Neuronal stem cell (in vitro differentiated cells): ENCODE measurements at regions not wholly inside any gene's neighbourhood (a gene's known extent, or its start where the extent isn't known, plus 50 kb on each side); places are given as distances from the start of the nearest gene placed in this dataset.
A peak's percentile ranks its signal among the peaks of the same experiment; 100 is the strongest.

Experiments
- DNase-seq: peaks from one replicate; pipeline ENCODE4 v3.0.0-alpha.2; 2013; ENCODE audit warnings: low spot score
- H2AFZ ChIP-seq: one replicate; pipeline ENCODE4 v1.6.1; 2013; ENCODE audit warnings: mild to moderate bottlenecking, low read length, inconsistent platforms
- H2AK5ac ChIP-seq: 2 replicates; pipeline ENCODE4 v1.6.1; 2013; ENCODE audit warnings: low read depth, mild to moderate bottlenecking, inconsistent platforms, low read length, moderate library complexity, mixed read lengths
- H2BK120ac ChIP-seq: 2 replicates; pipeline ENCODE4 v1.6.1; 2013; ENCODE audit warnings: low read depth, mild to moderate bottlenecking, inconsistent platforms, low read length, moderate library complexity, mixed read lengths
- H2BK12ac ChIP-seq: one replicate; pipeline ENCODE4 v1.6.1; 2013; ENCODE audit warnings: low read length, inconsistent platforms
- H2BK15ac ChIP-seq: 2 replicates; pipeline ENCODE4 v1.6.1; 2013; ENCODE audit warnings: mild to moderate bottlenecking, low read length, inconsistent platforms, mixed read lengths
- H2BK5ac ChIP-seq: one replicate; pipeline ENCODE4 v1.6.1; 2013; ENCODE audit warnings: inconsistent platforms, mild to moderate bottlenecking, low read length, moderate library complexity
- H3K14ac ChIP-seq: one replicate; pipeline ENCODE4 v1.6.1; 2013; ENCODE audit warnings: low read length, inconsistent platforms
- H3K18ac ChIP-seq: 2 replicates; pipeline ENCODE4 v1.6.1; 2013; ENCODE audit warnings: low read length, inconsistent platforms
- H3K23ac ChIP-seq: 2 replicates; pipeline ENCODE4 v1.6.1; 2013; ENCODE audit warnings: low read depth, mild to moderate bottlenecking, mixed read lengths, low read length, inconsistent platforms; ENCODE audit not compliant: poor library complexity
- H3K27ac ChIP-seq: replicated peaks from 3 replicates; pipeline ENCODE4 v1.5.1; 2013; ENCODE audit warnings: low read length, inconsistent platforms
- H3K27me3 ChIP-seq, 3 experiments: 2 replicates each; pipeline ENCODE4 v1.6.1; 2013; ENCODE audit warnings: low read length in 3 of 3, mild to moderate bottlenecking in 2 of 3, inconsistent platforms in 1 of 3, low read depth in 1 of 3, mixed read lengths in 1 of 3, moderate library complexity in 1 of 3; ENCODE audit not compliant: control insufficient read depth in 3 of 3, insufficient read depth in 3 of 3
- H3K36me3 ChIP-seq, 2 donors: replicated peaks in 1 of 2; 2 replicates each; pipeline ENCODE4 v1.6.1; 2013; ENCODE audit warnings: low read length in 2 of 2; ENCODE audit not compliant: control insufficient read depth in 2 of 2, insufficient read depth in 2 of 2
- H3K4ac ChIP-seq: 2 replicates; pipeline ENCODE4 v1.6.1; 2013; ENCODE audit warnings: inconsistent platforms, mild to moderate bottlenecking, low read length, moderate library complexity
- H3K4me1 ChIP-seq, 2 donors: 1 replicate in 1 of 2; 2 replicates in 1 of 2; pipeline ENCODE4 v1.6.1; 2013; ENCODE audit warnings: low read length in 2 of 2, low read depth in 1 of 2; ENCODE audit not compliant: control insufficient read depth in 2 of 2, insufficient read depth in 1 of 2
- H3K4me2 ChIP-seq: one replicate; pipeline ENCODE4 v1.6.1; 2013; ENCODE audit warnings: mild to moderate bottlenecking, low read length, inconsistent platforms; ENCODE audit not compliant: insufficient read depth, poor library complexity, severe bottlenecking
- H3K4me3 ChIP-seq, 2 donors: 2 replicates each; pipeline ENCODE4 v1.5.1; 2013; ENCODE audit warnings: low read length in 2 of 2, mild to moderate bottlenecking in 2 of 2, inconsistent platforms in 1 of 2, moderate library complexity in 1 of 2
- H3K79me1 ChIP-seq: one replicate; pipeline ENCODE4 v1.6.1; 2013; ENCODE audit warnings: low read depth, mild to moderate bottlenecking, inconsistent platforms, low read length, moderate library complexity
- H3K9ac ChIP-seq: one replicate; pipeline ENCODE4 v1.6.1; 2013; ENCODE audit warnings: mild to moderate bottlenecking, low read depth, low read length, inconsistent platforms; ENCODE audit not compliant: poor library complexity
- H3K9me3 ChIP-seq, 2 donors: replicated peaks in 1 of 2; 2 replicates each; pipeline versions ENCODE3 to v1.6.1; 2013; ENCODE audit warnings: low read length in 2 of 2, mild to moderate bottlenecking in 2 of 2, inconsistent platforms in 1 of 2, low read depth in 1 of 2, mixed read lengths in 1 of 2, moderate library complexity in 1 of 2; ENCODE audit not compliant: control insufficient read depth in 2 of 2, insufficient read depth in 1 of 2
- H4K8ac ChIP-seq: one replicate; pipeline ENCODE4 v1.6.1; 2013; ENCODE audit warnings: low read depth, mild to moderate bottlenecking, inconsistent platforms, low read length, moderate library complexity
- H4K91ac ChIP-seq: one replicate; pipeline ENCODE4 v1.6.1; 2013; ENCODE audit warnings: low read length, low read depth, mild to moderate bottlenecking, inconsistent platforms; ENCODE audit not compliant: poor library complexity
- WGBS, 2 donors: extraction: QIAGEN DNeasy Blood & Tissue Kit; methylation state at CpG; one replicate each; pipeline ENCODE4 v1.1.7; 2013; ENCODE audit warnings: missing lambda C conversion rate in 2 of 2, mixed read lengths in 1 of 2; ENCODE audit not compliant: insufficient read length in 2 of 2, insufficient replicate concordance in 1 of 2; ENCODE audit errors: extremely low coverage in 2 of 2; 5-methylcytosine and 5-hydroxymethylcytosine counted together

DNA sequence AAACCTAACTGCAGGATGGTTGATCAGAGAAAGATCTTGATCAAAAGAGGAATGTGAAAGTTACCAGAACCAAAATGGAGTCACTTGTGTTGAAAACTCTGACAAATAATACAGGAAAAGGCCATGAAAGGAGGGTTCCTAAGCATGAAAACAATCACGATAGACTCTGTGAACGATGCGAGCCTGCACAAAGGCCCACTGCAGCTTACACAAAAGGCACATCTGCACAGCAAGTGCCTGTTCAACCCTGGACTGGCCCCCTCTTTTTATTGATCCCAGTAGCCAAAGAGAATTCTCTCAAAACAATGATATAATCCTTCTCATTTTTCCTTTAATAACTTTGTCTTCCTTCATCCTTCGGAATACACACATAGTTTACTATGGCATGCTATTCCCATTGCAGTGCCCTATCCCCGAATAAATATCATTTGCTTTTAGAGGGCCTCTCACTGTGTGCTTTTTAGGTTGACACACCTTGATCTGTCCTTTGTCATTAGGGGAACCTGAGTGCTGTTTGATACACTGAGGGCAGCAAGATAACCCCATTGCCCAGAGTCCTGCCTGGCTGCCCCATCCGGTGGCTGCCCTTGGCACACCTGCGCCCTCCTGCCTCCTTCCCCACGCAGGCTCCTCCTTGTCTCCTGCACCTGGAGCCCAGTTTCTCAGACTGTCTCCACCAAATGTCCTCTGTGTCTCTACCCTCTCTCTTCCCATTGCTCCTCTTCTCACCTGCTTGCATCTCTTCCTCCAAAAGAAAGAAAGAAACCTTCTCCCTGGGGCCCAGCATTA lies 98.3 kb upstream of the FRMD1 start:
- no peaks in the 10 kb centered on the region for H3K9me3 ChIP-seq
- H3K4me2 ChIP-seq = no peak overlapping the region
- no CpG with 5 or more reads among the region's 8 CpGs for WGBS, 2 donors
- H3K79me1 ChIP-seq = no peaks in the 10 kb centered on the region
- no peak overlapping the region for H3K4ac ChIP-seq
- no peak overlapping the region for H4K8ac ChIP-seq
- H2BK15ac ChIP-seq = no peak overlapping the region
- H3K36me3 ChIP-seq = no peaks in the 10 kb centered on the region
- H3K27ac ChIP-seq = no peak overlapping the region
- DNase-seq = no peak
- H2BK120ac ChIP-seq = no peak overlapping the region
- H2BK5ac ChIP-seq = no peak overlapping the region
- no peak overlapping the region for H3K9ac ChIP-seq
- H3K14ac ChIP-seq = no peak overlapping the region
- H4K91ac ChIP-seq = no peak overlapping the region
- H2AFZ ChIP-seq = peak overlapping the region; percentile 81
- H3K23ac ChIP-seq = no peak overlapping the region
- H3K4me1 ChIP-seq = peaks cover 5 to 18% of the 10 kb centered on the region in 2 donors
- no peak overlapping the region for H2BK12ac ChIP-seq
- no peak overlapping the region for H3K18ac ChIP-seq
- H3K27me3 ChIP-seq = peaks cover 0 to 30% (median 0%) of the 10 kb centered on the region in 3 experiments
- H2AK5ac ChIP-seq = no peak overlapping the region
- H3K4me3 ChIP-seq = no peak overlapping the region

DNA sequence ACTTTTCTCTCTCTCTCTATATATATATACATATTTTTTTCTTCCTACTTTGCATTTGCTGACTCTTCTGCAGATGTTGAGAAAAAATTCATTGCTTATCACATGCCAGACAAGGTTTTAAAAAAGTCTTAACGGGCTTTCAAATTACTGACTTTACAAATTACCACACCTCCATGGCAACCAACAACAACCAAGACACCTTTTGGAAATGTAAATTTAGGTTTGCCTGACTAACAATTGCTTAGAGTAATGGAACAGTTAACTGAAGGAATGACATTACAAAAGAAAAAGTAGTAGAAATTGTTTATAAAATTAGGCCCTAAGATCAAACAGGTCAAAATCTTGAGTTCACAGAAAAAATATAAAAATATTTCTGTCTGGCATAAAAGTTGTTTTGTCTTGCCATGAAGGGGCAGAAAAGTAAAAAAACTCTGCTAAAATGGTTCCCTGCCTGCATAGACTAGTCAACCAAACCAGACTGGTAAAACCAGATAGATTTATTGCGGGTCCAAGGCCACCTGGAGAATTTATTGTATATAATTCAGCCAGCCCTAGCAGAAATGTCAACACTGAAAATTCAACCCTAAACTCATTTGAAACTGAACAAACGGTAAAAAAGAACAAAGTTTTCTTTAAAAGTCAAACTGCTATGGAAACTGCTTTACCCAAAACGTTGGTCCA lies 92.8 kb upstream of the FRMD1 start:
- no peak overlapping the region for H2BK15ac ChIP-seq
- no peak overlapping the region for H3K23ac ChIP-seq
- H4K8ac ChIP-seq = no peak overlapping the region
- H2AFZ ChIP-seq = no peak overlapping the region
- no peak overlapping the region for H3K9ac ChIP-seq
- H2AK5ac ChIP-seq = no peak overlapping the region
- no peak overlapping the region for H3K27ac ChIP-seq
- H3K9me3 ChIP-seq = no peaks in the 10 kb centered on the region
- H3K18ac ChIP-seq = no peak overlapping the region
- H2BK5ac ChIP-seq = no peak overlapping the region
- peaks cover 0 to 5% of the 10 kb centered on the region in 2 donors for H3K4me1 ChIP-seq
- H3K79me1 ChIP-seq = no peaks in the 10 kb centered on the region
- H3K4me3 ChIP-seq = no peak overlapping the region
- no peak overlapping the region for H4K91ac ChIP-seq
- H3K14ac ChIP-seq = no peak overlapping the region
- no peak overlapping the region for H2BK12ac ChIP-seq
- H3K27me3 ChIP-seq = peaks cover 0 to under 1% (median 0%) of the 10 kb centered on the region in 3 experiments
- DNase-seq = no peak
- H2BK120ac ChIP-seq = no peak overlapping the region
- WGBS, 2 donors = no CpG with 5 or more reads among the region's 4 CpGs
- H3K4me2 ChIP-seq = no peak overlapping the region
- no peaks in the 10 kb centered on the region for H3K36me3 ChIP-seq
- no peak overlapping the region for H3K4ac ChIP-seq

DNA sequence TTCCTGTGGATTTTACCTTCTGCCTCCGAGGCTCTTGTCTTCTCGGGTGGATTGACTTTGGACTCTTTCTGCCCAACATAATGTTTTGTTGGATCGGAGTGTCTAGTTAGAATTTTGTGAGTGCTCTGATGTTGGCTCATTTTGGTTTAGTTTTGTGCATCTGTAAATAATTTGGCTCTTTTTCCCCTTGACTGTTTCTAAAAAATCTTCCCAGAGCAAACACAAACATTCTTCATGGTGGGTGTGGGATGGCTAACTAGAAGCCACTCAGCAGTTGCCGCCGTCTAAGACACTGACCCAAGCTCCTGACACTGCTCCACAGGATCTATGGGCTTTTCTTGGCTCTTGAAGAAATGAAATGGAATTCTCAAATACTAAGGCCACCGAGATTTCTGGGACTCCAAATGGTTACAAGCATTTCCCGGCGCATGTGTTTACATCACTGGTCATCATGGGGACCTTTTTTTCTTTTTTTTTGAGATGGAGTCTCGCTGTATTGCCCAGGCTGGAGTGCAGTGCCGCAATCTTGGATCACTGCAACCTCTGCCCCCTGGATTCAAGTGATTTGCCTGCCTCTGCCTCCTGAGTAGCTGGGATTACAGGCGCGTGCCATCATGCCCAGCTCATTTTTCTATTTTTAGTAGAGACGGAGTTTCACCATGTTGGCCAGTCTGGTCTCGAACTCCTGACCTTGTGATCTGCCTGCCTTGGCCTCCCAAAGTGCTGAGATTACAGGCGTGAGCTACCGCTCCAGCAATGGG lies 92.0 kb upstream of the FRMD1 start:
- Histone ChIP-seq H2BK12ac (no peak overlapping the region), H3K36me3 (no peaks in the 10 kb centered on the region), H2AK5ac (no peak overlapping the region), H3K4me2 (no peak overlapping the region), H3K79me1 (no peaks in the 10 kb centered on the region), H3K27ac (no peak overlapping the region), H3K4ac (no peak overlapping the region), H2AFZ (no peak overlapping the region), H3K4me1 (peaks cover 0 to 3% of the 10 kb centered on the region in 2 donors), H3K18ac (no peak overlapping the region), H3K9me3 (no peaks in the 10 kb centered on the region), H3K23ac (no peak overlapping the region), H2BK120ac (no peak overlapping the region), H3K4me3 (no peak overlapping the region), H2BK5ac (no peak overlapping the region), H4K8ac (no peak overlapping the region), H3K9ac (no peak overlapping the region), H4K91ac (no peak overlapping the region), H3K14ac (no peak overlapping the region), H3K27me3 (no peaks in the 10 kb centered on the region), H2BK15ac (no peak overlapping the region)
- WGBS, 2 donors = no CpG with 5 or more reads among the region's 16 CpGs
- no peak for DNase-seq

DNA sequence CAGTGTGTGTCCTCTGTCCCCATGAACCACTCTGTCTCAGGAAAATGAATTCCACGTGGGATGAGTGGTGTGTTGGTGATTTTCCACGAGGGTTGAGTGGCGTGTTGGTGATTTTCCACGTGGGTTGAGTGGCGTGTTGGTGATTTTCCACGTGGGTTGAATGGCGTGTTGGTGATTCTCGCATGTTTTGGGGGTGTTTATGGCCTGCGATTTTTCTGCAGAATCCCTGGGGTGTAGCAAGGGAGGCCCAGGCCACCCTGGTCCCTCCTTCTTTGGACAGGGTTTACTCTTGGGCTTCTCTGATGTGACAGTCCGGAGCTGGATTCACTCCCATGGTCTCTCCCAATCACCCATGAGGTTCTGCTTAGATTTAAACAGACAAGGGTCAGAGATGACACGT lies 90.6 kb upstream of the FRMD1 start:
- H3K9ac ChIP-seq = no peak overlapping the region
- H3K4me1 ChIP-seq = peaks cover 0 to 3% of the 10 kb centered on the region in 2 donors
- no peak overlapping the region for H3K23ac ChIP-seq
- H2BK5ac ChIP-seq = no peak overlapping the region
- H3K27ac ChIP-seq = no peak overlapping the region
- no peak overlapping the region for H3K14ac ChIP-seq
- no peaks in the 10 kb centered on the region for H3K79me1 ChIP-seq
- no peak overlapping the region for H2AK5ac ChIP-seq
- H2BK12ac ChIP-seq = no peak overlapping the region
- no peaks in the 10 kb centered on the region for H3K27me3 ChIP-seq
- no peak overlapping the region for H2BK15ac ChIP-seq
- H3K9me3 ChIP-seq = no peaks in the 10 kb centered on the region
- no peak overlapping the region for H3K4me3 ChIP-seq
- H3K4me2 ChIP-seq = no peak overlapping the region
- no peak overlapping the region for H2AFZ ChIP-seq
- no peak overlapping the region for H3K18ac ChIP-seq
- no peak overlapping the region for H2BK120ac ChIP-seq
- no peak for DNase-seq
- H3K4ac ChIP-seq = no peak overlapping the region
- no peak overlapping the region for H4K8ac ChIP-seq
- no peaks in the 10 kb centered on the region for H3K36me3 ChIP-seq
- no CpG with 5 or more reads among the region's 11 CpGs for WGBS, 2 donors
- no peak overlapping the region for H4K91ac ChIP-seq
